ENCODE measurements at regions not wholly inside any gene's neighbourhood (a gene's known extent, or its start where the extent isn't known, plus 50 kb on each side); places are given as distances from the start of the nearest gene placed in this dataset.
A peak's percentile ranks its signal among the peaks of the same experiment; 100 is the strongest.

GRCh38 chr2:238730881-238731280 is 117.0 kb upstream of the TWIST2 start:
- peaks cover 7 to 47% (median 22%) of the 10 kb centered on the region in 3 donors for H3K4me1 ChIP-seq
- H3K4me3 ChIP-seq = no peak overlapping the region
- H3K27ac ChIP-seq = peak overlapping the region in 3 of 4 donors; percentile 91 to 99 (median 96)
- no peaks in the 10 kb centered on the region for H3K36me3 ChIP-seq
- no peaks in the 10 kb centered on the region for H3K27me3 ChIP-seq
- 63 to 78% methylated on average over 1 to 4 of the region's 4 CpGs for WGBS, 2 donors (ENCODE audit: low coverage in 1 of 2)
- no peak for ATAC-seq
- H3K9me3 ChIP-seq = no peaks in the 10 kb centered on the region
- TF ChIP-seq POLR2A (IDR thresholded peaks at IDR 0.05) (no peak), CTCF (IDR thresholded peaks at IDR 0.05) (no peak), POLR2AphosphoS5 (IDR thresholded peaks at IDR 0.05) (no peak), EP300 (IDR thresholded peaks at IDR 0.05) (no peak)

GRCh38 chr2:238731961-238732360 is 115.9 kb upstream of the TWIST2 start:
- TF ChIP-seq CTCF (IDR thresholded peaks at IDR 0.05) (no peak), POLR2A (IDR thresholded peaks at IDR 0.05) (no peak), EP300 (IDR thresholded peaks at IDR 0.05) (no peak), POLR2AphosphoS5 (IDR thresholded peaks at IDR 0.05) (no peak)
- 48 to 79% methylated on average over 3 of the region's 3 CpGs for WGBS, 2 donors (ENCODE audit: low coverage in 1 of 2)
- ATAC-seq = no peak
- H3K9me3 ChIP-seq = no peaks in the 10 kb centered on the region
- H3K4me3 ChIP-seq = no peak overlapping the region
- no peaks in the 10 kb centered on the region for H3K36me3 ChIP-seq
- no peaks in the 10 kb centered on the region for H3K27me3 ChIP-seq
- H3K4me1 ChIP-seq = peaks cover 5 to 38% (median 16%) of the 10 kb centered on the region in 3 donors
- H3K27ac ChIP-seq = peak overlapping the region in 1 of 4 donors; percentile 16

DNA sequence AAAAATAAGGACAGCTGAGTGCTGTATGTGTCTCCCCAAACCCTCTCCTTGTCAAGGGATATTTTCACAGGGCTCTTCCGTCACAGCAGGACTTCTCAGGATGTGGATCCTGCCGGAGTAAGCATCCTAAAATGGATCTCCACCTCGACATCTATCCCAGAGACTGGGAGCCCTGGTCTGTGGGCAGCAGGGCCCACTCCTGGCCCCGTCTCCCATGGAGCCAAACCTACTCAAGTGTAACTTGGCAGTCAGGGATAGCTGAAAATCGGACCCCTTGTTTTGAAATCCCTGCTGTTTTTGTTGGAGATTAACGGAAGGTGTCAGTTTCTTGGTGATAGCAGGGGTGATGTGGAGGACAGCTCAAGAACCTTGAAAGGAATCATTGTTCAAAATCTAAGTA is 109.0 kb upstream of the TWIST2 start:
- Histone ChIP-seq H3K4me3 (no peak overlapping the region), H3K27me3 (no peaks in the 10 kb centered on the region), H3K9me3 (peaks cover 0 to 5% (median 0%) of the 10 kb centered on the region in 3 donors), H3K4me1 (no peaks in the 10 kb centered on the region), H3K36me3 (no peaks in the 10 kb centered on the region), H3K27ac (no peak overlapping the region)
- ATAC-seq = no peak
- 50% methylated on average over 2 of the region's 6 CpGs; no CpG with 5 or more reads in 1 of the 2 donors for WGBS, 2 donors (ENCODE audit: low coverage in 1 of 2)
- no peak for TF ChIP-seq POLR2AphosphoS5 (IDR thresholded peaks at IDR 0.05)
- no peak for TF ChIP-seq POLR2A (IDR thresholded peaks at IDR 0.05)
- no peak for TF ChIP-seq CTCF (IDR thresholded peaks at IDR 0.05)
- TF ChIP-seq EP300 (IDR thresholded peaks at IDR 0.05) = no peak

DNA sequence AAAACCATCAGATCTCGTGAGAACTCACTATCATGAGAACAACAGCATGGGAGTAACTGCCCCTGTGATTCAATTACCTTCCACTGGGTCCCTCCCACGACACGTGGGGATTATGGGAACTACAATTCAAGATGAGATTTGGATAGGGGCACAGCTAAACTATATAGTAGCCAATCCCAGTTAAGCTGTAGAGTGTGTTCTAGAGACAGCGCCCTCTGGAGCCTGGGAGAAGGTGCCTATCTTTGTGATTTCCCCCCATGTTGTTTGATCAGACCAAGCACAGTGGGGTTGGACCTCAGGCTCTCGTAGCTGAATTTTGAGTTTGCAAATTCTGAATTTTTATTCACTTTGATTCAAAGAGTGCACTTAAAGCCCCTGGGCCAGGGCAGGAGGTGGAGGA is 108.2 kb upstream of the TWIST2 start:
- no peaks in the 10 kb centered on the region for H3K4me1 ChIP-seq
- no peak overlapping the region for H3K4me3 ChIP-seq
- no peak for ATAC-seq
- no peaks in the 10 kb centered on the region for H3K36me3 ChIP-seq
- WGBS, 2 donors (ENCODE audit: low coverage in 1 of 2) = 80 to 89% methylated on average over 1 to 5 of the region's 5 CpGs
- H3K9me3 ChIP-seq = peaks cover 0 to 5% (median 0%) of the 10 kb centered on the region in 3 donors
- TF ChIP-seq POLR2AphosphoS5 (IDR thresholded peaks at IDR 0.05) (no peak), CTCF (IDR thresholded peaks at IDR 0.05) (no peak), EP300 (IDR thresholded peaks at IDR 0.05) (no peak), POLR2A (IDR thresholded peaks at IDR 0.05) (no peak)
- no peak overlapping the region for H3K27ac ChIP-seq
- no peaks in the 10 kb centered on the region for H3K27me3 ChIP-seq

- Histone ChIP-seq H3K4me1 (no peaks in the 10 kb centered on the region), H3K9me3 (peaks cover 0 to 5% (median 0%) of the 10 kb centered on the region in 3 donors), H3K27me3 (no peaks in the 10 kb centered on the region), H3K4me3 (no peak overlapping the region), H3K36me3 (no peaks in the 10 kb centered on the region), H3K27ac (no peak overlapping the region)
- TF ChIP-seq POLR2A (IDR thresholded peaks at IDR 0.05) (no peak), CTCF (IDR thresholded peaks at IDR 0.05) (no peak), EP300 (IDR thresholded peaks at IDR 0.05) (no peak), POLR2AphosphoS5 (IDR thresholded peaks at IDR 0.05) (no peak)
- 80 to 91% methylated on average over 1 to 2 of the region's 2 CpGs for WGBS, 2 donors (ENCODE audit: low coverage in 1 of 2)
- no peak for ATAC-seq
Observed at GRCh38 chr2:238741277-238741676, 106.6 kb upstream of the TWIST2 start.

Data from gastroesophageal sphincter (tissue), 4 donors.